C4-2B (cell line): ENCODE measurements at regions not wholly inside any gene's neighbourhood (a gene's known extent, or its start where the extent isn't known, plus 50 kb on each side); places are given as distances from the start of the nearest gene placed in this dataset.

ENCODE experiments used
- CTCF ChIP-seq: fragments of 450-650 bp; conservative IDR thresholded peaks from 2 replicates; pipeline ENCODE4 v1.5.1; 2017; ENCODE audit warnings: mild to moderate bottlenecking
- ZFX ChIP-seq: fragments of 450-650 bp; IDR thresholded peaks from 2 replicates; pipeline ENCODE4 v1.6.1; 2017

GRCh38 chr2:81276595-81276994 is 972.0 kb upstream of the LRRTM1 start:
- TF ChIP-seq CTCF (no peak), ZFX (no peak)
